GM19467 (cell line): ENCODE measurements at regions not wholly inside any gene's neighbourhood (a gene's known extent, or its start where the extent isn't known, plus 50 kb on each side); places are given as distances from the start of the nearest gene placed in this dataset.

Experiments
- ATAC-seq: cut with Tn5 transposase; IDR thresholded peaks from one replicate; pipeline ENCODE4 v1.9.1; 2021; ENCODE audit warnings: mild to moderate bottlenecking, moderate library complexity; ENCODE audit not compliant: unreplicated experiment

- no peak for ATAC-seq
These were observed 236.4 kb upstream of the TMEM72 start for GRCh38 chr10:44674536-44675386.

- no peak for ATAC-seq
These were observed 235.7 kb upstream of the TMEM72 start for GRCh38 chr10:44675387-44675874.

GRCh38 chr10:44680764-44681163 lies 230.4 kb upstream of the TMEM72 start:
- ATAC-seq, result no peak

GRCh38 chr10:44682507-44682906 lies 228.6 kb upstream of the TMEM72 start:
- no peak for ATAC-seq

- ATAC-seq, result no peak
These were observed 226.5 kb upstream of the TMEM72 start for GRCh38 chr10:44684661-44685060.

GRCh38 chr10:44685220-44685619 lies 225.9 kb upstream of the TMEM72 start:
- no peak for ATAC-seq

GRCh38 chr10:44685747-44686146 lies 225.4 kb upstream of the TMEM72 start:
- ATAC-seq, result no peak

GRCh38 chr10:44689368-44689767 lies 221.8 kb upstream of the TMEM72 start:
- ATAC-seq, result no peak

GRCh38 chr10:44696496-44696895 lies 214.6 kb upstream of the TMEM72 start:
- ATAC-seq, result no peak

GRCh38 chr10:44697116-44697515 lies 214.0 kb upstream of the TMEM72 start:
- ATAC-seq, result no peak

- no peak for ATAC-seq
These were observed 208.6 kb upstream of the TMEM72 start for GRCh38 chr10:44702531-44702930.

GRCh38 chr10:44703241-44704155 lies 207.6 kb upstream of the TMEM72 start:
- ATAC-seq, result no peak

- no peak for ATAC-seq
These were observed 206.5 kb upstream of the TMEM72 start for GRCh38 chr10:44704616-44705015.

GRCh38 chr10:44706745-44707144 lies 204.4 kb upstream of the TMEM72 start:
- ATAC-seq, result no peak

GRCh38 chr10:44713307-44713706 lies 197.8 kb upstream of the TMEM72 start:
- ATAC-seq, result no peak

- no peak for ATAC-seq
These were observed 196.7 kb upstream of the TMEM72 start for GRCh38 chr10:44714451-44714850.

GRCh38 chr10:44715136-44715535 lies 196.0 kb upstream of the TMEM72 start:
- no peak for ATAC-seq

GRCh38 chr10:44716470-44717015 lies 194.6 kb upstream of the TMEM72 start:
- no peak for ATAC-seq

GRCh38 chr10:44723082-44723481 lies 188.1 kb upstream of the TMEM72 start:
- no peak for ATAC-seq

GRCh38 chr10:44723619-44724325 lies 187.4 kb upstream of the TMEM72 start:
- no peak for ATAC-seq
